HG03575 (cell line): ENCODE measurements at regions not wholly inside any gene's neighbourhood (a gene's known extent, or its start where the extent isn't known, plus 50 kb on each side); places are given as distances from the start of the nearest gene placed in this dataset.

ENCODE experiments used
- ATAC-seq: cut with Tn5 transposase; IDR thresholded peaks from one replicate; pipeline ENCODE4 v1.9.1; 2021; ENCODE audit not compliant: unreplicated experiment, insufficient number of reproducible peaks, low FRiP score; ENCODE audit errors: extremely low read depth

DNA sequence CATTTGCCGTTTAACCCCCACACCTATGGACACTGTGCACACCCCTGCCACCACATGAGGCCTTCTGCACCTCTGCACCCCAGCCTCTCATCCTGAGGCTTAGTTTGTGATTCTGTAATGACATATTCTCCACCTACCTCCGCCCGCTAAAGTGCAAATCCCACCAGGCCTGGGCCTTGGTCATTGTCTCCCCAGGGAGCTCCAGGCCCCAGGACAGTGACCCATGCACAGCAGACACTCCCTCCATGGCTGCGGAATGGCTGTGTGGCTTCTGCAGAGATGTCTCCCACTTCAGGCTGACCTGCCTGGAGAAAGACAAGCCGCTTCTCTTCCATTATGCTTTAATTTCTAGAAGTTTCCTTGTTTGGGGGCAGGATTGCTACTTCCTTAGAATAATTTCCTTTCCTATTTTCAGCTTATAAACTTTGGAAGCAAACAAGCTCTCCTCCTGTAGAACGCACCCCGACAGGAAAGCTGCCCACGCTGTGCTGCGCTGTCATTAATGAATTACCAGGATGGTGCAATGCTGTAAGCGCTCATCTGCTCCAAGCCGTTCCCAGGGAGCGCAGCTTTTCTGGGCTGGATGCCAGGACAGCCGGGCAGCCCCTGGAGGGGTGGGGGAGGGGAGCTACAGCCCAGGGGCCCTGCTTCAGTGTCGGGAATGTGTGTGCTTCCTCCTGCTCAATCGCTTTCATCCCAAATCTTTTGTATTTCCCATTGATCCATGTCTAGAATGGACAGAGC is 618.0 kb downstream of the BRD1 start:
- no peak for ATAC-seq

GRCh38 chr22:49208768-49209252 is 618.9 kb downstream of the BRD1 start:
- no peak for ATAC-seq

DNA sequence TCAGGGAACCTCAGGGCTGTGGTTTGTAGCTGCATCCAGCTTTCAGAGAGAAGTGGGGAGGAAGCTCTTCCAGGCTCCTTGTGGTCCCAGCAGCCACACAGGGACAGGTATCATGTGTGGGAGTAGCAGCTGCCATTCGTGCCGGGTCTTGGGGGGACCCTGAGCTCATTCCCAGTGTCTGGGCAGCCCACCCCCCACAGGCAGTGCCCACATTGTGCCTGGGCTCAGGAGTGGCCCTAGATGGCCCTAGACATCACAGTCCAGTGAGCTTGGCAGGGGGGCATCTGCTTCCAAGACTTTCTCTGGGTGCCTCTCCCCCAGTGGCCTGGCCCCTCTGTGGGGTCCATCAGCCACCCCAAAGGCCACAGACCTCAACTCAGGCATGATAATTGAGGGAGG is 619.7 kb downstream of the BRD1 start:
- no peak for ATAC-seq

- no peak for ATAC-seq
Measured at GRCh38 chr22:49207008-49208003, 620.4 kb downstream of the BRD1 start.

DNA sequence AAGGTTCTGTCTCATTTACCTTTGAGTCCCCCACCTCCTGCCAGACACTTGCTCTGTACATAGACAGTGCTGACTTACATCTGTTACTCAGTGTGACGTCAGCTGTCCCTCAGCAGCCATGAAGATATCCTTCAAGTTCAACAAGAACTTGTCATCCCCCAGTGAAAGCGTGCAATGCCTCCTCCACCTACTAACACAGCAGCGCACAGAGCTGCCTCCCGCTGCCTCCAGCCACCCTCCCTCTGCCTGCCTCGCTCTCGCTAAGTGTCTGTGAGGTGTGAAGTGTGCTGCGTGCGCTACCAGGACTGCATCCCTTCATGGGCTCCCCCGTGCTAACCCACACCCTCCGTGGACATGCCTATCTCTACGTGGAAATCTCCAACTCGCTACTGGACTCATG is 621.4 kb downstream of the BRD1 start:
- no peak for ATAC-seq

DNA sequence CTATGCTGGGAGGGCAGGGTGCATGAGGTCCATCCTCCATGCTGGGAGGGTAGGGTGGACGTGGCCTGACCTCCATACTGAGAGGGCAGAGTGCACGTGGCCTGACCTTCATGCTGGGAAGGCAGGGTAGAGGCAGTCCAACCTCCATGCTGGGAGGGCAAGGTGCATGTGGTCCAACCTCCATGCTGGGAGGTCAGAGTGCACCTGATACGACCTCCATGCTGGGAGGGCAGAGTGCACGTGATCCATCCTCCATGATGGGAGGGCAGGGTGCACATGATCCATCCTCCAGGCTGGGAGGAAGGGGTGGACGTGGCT is 622.2 kb downstream of the BRD1 start:
- no peak for ATAC-seq

DNA sequence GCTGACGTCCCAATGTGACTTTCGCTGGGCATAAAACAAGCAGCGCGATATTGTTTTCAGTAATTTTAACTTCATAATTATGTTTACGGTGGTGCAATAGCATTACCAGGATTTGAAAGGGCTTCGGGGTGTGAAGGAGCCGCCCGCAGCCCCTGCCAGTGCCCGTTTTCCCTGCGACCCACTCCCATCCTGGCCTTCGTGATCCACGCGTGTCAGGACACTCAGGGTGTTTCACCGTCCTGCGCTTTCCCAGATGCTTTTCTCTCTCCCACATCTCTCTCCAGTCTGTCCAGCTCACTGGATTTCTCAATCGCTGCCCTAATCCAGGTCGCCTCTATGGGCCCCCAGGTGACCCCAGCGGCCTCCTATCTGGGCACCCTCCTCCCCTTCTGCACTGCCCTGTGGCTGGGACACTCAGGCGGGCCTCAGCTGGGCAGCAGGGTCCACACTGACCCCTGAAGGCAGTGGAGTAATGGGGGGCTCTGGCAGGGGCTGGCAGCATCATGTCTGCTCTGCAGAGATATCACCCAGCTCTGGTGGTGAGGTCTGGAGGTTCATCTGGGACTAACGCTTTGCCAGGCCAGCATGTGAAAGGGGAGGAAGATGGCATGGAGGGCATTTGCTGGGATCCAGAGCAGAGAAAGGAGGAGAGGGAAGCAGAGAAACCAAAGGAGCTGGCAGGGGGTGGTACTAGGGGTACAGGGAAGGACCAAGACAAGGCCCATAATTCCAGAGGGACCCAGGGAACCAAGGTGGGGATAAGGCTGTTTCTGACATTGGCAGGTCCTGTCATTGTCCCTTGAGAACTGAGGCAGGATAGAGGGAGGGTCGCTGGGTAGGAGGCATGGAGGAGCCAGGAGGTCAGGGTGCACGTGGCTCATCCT is 622.8 kb downstream of the BRD1 start:
- no peak for ATAC-seq

DNA sequence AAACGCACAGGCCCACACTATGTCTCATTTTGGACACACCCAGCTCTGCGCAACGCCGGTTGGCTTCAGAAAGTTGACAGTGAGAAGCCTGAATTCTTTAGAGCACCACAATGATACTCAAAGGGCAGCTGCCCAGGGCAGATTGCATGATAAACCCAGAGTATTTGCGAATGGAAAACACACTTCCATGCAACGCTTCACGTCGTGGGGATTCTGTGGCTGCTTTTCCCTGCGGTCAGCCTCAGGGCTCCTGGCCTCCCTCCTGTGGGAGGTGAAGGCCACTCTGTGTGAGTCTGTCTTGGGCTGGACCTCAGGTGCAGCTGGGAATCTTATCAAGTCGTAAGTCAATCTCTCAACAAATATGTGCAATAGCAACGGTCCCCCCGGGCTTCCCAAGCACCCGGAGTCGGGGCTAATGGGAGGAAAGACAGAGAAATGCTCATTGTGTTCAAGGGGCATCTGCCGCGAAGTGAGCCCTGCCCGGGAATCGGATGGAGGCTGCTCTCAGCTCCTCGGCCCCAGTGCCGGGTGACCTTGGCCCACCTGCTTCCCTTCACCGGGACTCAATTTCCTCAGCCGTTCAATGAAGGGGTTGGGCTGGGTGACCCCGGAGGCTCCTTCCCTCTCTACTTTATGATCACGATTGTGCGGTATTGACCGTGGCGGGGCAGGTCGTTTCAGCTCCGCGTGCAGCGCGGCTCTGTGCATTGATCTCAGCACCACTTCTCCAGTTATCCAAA is 623.6 kb downstream of the BRD1 start:
- no peak for ATAC-seq

DNA sequence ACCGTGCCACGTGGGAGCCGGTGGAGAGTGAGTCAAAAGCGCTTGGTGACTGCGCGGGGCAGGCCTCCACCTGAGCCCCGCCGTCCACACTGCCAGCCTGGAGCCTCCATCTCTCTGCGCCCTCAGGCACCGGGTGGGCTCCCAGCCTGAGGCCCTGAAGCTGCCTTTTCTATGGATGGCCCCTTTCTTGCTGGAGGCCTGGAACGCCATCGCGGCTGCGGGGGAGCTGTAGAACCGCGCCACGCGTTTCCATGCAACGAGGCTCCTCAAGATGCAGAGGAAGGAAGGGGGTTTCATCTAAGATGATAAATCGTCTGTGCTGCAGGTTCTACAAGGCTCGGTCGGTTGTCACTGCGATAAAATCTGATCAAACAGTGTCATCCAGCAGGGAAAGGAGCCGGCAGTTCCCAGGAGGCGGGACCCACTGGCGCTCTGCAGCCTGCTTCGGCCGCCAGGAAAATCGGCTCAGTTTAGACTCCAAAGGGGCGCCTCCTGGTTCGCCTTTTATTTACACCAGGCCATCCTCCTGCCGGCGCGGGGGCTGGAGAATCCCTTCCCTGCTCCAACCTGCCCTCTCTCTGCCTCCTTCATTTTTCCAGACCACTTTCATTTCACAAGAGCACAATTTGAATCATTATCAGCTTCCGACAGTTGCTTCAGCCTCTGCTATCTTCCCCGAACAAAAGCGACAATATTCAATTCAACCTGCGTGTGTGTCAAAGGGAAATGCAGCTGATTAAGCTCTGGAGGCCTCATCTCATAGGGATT is 624.4 kb downstream of the BRD1 start:
- no peak for ATAC-seq

DNA sequence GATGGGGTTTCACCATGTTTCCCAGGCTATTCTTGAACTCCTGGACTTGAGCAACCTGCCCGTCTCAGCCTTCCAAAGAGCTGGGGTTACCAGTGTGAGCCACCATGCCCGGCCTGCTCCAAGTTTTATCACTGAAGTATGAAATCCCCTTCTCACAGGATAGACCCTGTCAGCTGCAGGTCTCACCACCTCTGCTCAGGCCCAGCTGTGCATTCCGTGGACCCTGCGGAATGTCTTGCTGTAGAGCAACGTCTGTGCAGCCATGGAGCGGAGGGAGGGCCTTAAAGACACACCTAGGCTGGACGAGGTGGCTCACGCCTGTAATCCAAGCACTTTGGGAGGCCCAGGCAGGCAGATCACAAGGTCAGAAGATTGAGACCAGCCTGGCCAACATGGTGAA is 625.4 kb downstream of the BRD1 start:
- ATAC-seq: no peak

- ATAC-seq: no peak
Measured at GRCh38 chr22:49201046-49201970, 626.4 kb downstream of the BRD1 start.

DNA sequence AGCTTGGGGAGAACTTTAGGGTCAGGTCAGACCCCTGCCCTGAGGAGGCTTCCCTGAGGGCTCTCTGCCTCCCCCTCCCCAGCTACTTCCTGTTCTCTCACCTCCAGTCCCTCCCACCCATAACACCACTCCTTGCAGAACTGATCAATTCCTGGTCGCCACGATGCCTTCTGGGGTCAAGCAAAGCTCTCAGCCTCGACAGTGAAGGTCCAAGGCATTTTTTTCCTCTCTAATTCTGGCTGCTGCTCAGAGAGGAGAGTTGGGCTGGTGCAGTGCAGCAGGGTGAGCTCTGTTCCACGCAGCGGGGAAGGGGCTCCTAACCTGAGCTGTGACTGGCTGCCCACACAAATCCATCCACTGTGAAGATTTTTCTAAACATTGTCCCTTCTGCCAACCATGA is 628.4 kb downstream of the BRD1 start:
- ATAC-seq: no peak

DNA sequence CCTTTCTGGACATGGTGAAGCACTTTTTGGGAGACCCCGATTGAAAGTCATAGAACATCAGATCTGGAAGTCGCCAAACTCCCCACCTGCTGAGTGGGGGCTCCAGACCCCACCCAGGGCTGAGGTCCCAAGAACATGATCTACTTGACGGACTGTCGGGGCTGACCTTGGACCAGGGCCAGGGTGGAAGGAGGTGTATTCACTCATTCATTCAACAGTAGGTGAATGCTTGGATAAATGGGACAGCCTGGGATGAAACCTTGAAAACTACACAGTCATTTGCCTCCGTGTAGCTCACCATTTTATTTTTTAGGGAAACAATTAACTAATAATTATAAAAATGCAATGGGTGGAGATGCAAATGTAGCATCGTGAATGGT is 629.0 kb downstream of the BRD1 start:
- ATAC-seq: no peak

DNA sequence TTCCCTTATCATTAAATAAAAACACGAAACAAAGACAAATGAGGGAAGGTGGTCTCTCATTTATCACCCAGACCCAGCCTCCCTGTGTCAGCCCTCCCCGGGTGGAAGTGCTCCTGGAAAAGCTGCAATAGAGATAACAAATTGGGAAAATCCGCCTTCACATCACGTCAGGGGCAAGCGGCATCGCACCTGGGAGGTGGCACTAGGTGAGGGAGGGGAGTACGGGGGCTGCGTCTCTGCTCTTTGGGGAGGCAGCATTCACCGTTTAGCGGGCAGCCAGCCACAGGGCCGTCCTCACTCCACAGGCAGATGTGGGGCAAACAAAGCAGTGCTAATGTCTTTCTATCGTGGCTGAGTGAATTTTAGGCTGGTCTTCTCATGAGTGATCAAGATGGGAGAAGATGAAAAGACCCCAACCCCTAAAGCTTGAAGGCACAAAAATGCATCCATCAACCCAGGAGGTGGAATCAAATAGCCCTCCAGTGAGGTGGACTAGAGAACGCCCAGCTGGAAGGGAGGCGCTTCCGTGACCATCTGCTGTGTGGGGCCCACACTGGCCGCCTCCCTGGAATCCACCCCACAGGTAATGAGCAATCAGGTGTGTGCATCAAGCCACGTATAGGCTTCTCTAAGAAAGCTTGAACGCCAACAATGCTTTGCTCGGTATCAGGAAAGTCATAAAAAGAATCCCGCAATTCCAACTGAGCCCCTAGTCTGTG is 629.5 kb downstream of the BRD1 start:
- ATAC-seq: no peak

DNA sequence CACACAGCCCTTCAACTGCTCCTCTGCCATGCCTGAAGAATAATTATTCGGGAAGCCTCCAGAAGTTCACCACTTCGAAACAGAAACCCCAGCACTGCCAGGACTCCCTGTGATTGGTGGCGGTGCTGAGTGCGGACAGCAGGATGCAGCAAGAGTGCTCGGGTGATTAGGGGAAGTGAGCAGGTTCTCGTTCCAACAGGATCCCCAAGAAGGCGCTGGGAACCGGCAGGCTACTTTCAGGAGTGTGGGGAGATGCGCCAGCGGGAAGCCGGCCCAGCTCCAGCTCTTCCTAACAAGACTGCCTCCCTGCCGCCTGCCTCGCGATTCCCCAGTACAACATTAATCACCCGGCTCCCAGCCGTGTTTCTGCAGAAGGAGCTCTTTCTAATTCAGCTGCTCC is 630.2 kb downstream of the BRD1 start:
- ATAC-seq: no peak

GRCh38 chr22:49196046-49196511 is 631.6 kb downstream of the BRD1 start:
- no peak for ATAC-seq
